ENCODE measurements at regions not wholly inside any gene's neighbourhood (a gene's known extent, or its start where the extent isn't known, plus 50 kb on each side); places are given as distances from the start of the nearest gene placed in this dataset.
"Not testable (repeated sequence)": the region's sequence is repeated elsewhere in the genome, so short reads cannot be mapped to it uniquely, and the experiment has no call there.

GRCh38 chr9:19927560-19927959 lies 138.7 kb upstream of the SLC24A2 start:
- DNase-seq (ENCODE audit: extremely low read depth in 1 of 11, low read depth in 9 of 11, low spot score in 4 of 11) = peak in 1 of 11 donors; percentile 28

GRCh38 chr9:19926774-19927173 lies 137.9 kb upstream of the SLC24A2 start:
- DNase-seq (ENCODE audit: extremely low read depth in 1 of 11, low read depth in 9 of 11, low spot score in 4 of 11) = no peak

- peak in 9 of 11 donors; percentile 62 to 81 (median 75) for DNase-seq (ENCODE audit: extremely low read depth in 1 of 11, low read depth in 9 of 11, low spot score in 4 of 11)
Observed at GRCh38 chr9:19925674-19926503, 137.1 kb upstream of the SLC24A2 start.

- DNase-seq (ENCODE audit: extremely low read depth in 1 of 11, low read depth in 9 of 11, low spot score in 4 of 11) = no peak
Observed at GRCh38 chr9:19924080-19924479, 135.2 kb upstream of the SLC24A2 start.

- DNase-seq (ENCODE audit: extremely low read depth in 1 of 11, low read depth in 9 of 11, low spot score in 4 of 11) = peak in 3 of 11 donors; percentile 35 to 44 (median 38)
Observed at GRCh38 chr9:19922476-19923118, 133.8 kb upstream of the SLC24A2 start.

GRCh38 chr9:19920401-19920800 lies 131.6 kb upstream of the SLC24A2 start:
- no peak for DNase-seq (ENCODE audit: extremely low read depth in 1 of 11, low read depth in 9 of 11, low spot score in 4 of 11)

- DNase-seq (ENCODE audit: extremely low read depth in 1 of 11, low read depth in 9 of 11, low spot score in 4 of 11) = no peak
Observed at GRCh38 chr9:19918630-19919029, 129.8 kb upstream of the SLC24A2 start.

- no peak for DNase-seq (ENCODE audit: extremely low read depth in 1 of 11, low read depth in 9 of 11, low spot score in 4 of 11)
Observed at GRCh38 chr9:19914044-19914443, 125.2 kb upstream of the SLC24A2 start.

GRCh38 chr9:19913151-19913550 lies 124.3 kb upstream of the SLC24A2 start:
- DNase-seq (ENCODE audit: extremely low read depth in 1 of 11, low read depth in 9 of 11, low spot score in 4 of 11) = no peak

GRCh38 chr9:19903076-19903475 lies 114.2 kb upstream of the SLC24A2 start:
- DNase-seq (ENCODE audit: extremely low read depth in 1 of 11, low read depth in 9 of 11, low spot score in 4 of 11) = no peak

- no peak for DNase-seq (ENCODE audit: extremely low read depth in 1 of 11, low read depth in 9 of 11, low spot score in 4 of 11)
Observed at GRCh38 chr9:19901586-19901985, 112.7 kb upstream of the SLC24A2 start.

GRCh38 chr9:19896161-19896560 lies 107.3 kb upstream of the SLC24A2 start:
- no peak for DNase-seq (ENCODE audit: extremely low read depth in 1 of 11, low read depth in 9 of 11, low spot score in 4 of 11)

- DNase-seq (ENCODE audit: extremely low read depth in 1 of 11, low read depth in 9 of 11, low spot score in 4 of 11) = not testable (repeated sequence)
Observed at GRCh38 chr9:19895578-19895977, 106.7 kb upstream of the SLC24A2 start.

GRCh38 chr9:19895006-19895405 lies 106.2 kb upstream of the SLC24A2 start:
- DNase-seq (ENCODE audit: extremely low read depth in 1 of 11, low read depth in 9 of 11, low spot score in 4 of 11) = peak in 7 of 11 donors; percentile 1 to 9 (median 3)

GRCh38 chr9:19885608-19886007 lies 96.8 kb upstream of the SLC24A2 start:
- DNase-seq (ENCODE audit: extremely low read depth in 1 of 11, low read depth in 9 of 11, low spot score in 4 of 11) = no peak

GRCh38 chr9:19879062-19879461 lies 90.2 kb upstream of the SLC24A2 start:
- no peak for DNase-seq (ENCODE audit: extremely low read depth in 1 of 11, low read depth in 9 of 11, low spot score in 4 of 11)

- no peak for DNase-seq (ENCODE audit: extremely low read depth in 1 of 11, low read depth in 9 of 11, low spot score in 4 of 11)
Observed at GRCh38 chr9:19876569-19877316, 87.9 kb upstream of the SLC24A2 start.

GRCh38 chr9:19875291-19875920 lies 86.6 kb upstream of the SLC24A2 start:
- DNase-seq (ENCODE audit: extremely low read depth in 1 of 11, low read depth in 9 of 11, low spot score in 4 of 11) = no peak

GRCh38 chr9:19873188-19873587 lies 84.4 kb upstream of the SLC24A2 start:
- DNase-seq (ENCODE audit: extremely low read depth in 1 of 11, low read depth in 9 of 11, low spot score in 4 of 11) = not testable (repeated sequence)

All from renal cortex interstitium (tissue), 11 donors.